DND-41 (cell line): ENCODE measurements at regions not wholly inside any gene's neighbourhood (a gene's known extent, or its start where the extent isn't known, plus 50 kb on each side); places are given as distances from the start of the nearest gene placed in this dataset.

Experiments
- ATAC-seq: fragments of 200-7000 bp; cut with Tn5 transposase; 3 replicates; pipeline ENCODE4 v1.9.1; 2021; ENCODE audit warnings: low read depth; ENCODE audit not compliant: insufficient read depth
- DNase-seq: peaks from one replicate; pipeline ENCODE4 v3.0.0-alpha.2; 2020
- H2AFZ ChIP-seq: 2 replicates; pipeline ENCODE4 v1.6.0; 2012; ENCODE audit warnings: low read depth, low read length
- H3K27ac ChIP-seq: 2 replicates; pipeline ENCODE4 v1.5.1; 2012; ENCODE audit warnings: low read length, inconsistent platforms
- H3K27me3 ChIP-seq: fragments of 200-600 bp; sonication (generic); 2 replicates; pipeline ENCODE4 v1.6.0; 2012; ENCODE audit warnings: low read length, mild to moderate bottlenecking, inconsistent platforms; ENCODE audit not compliant: insufficient read depth, poor library complexity
- H3K36me3 ChIP-seq: 2 replicates; pipeline ENCODE4 v1.5.1; 2012; ENCODE audit warnings: low read length, inconsistent platforms; ENCODE audit not compliant: insufficient read depth
- H3K4me1 ChIP-seq: 2 replicates; pipeline ENCODE4 v1.5.1; 2012; ENCODE audit warnings: mild to moderate bottlenecking, low read length; ENCODE audit not compliant: insufficient read depth
- H3K4me2 ChIP-seq: 2 replicates; pipeline ENCODE4 v1.6.0; 2012; ENCODE audit warnings: mild to moderate bottlenecking, moderate library complexity, low read length, inconsistent platforms; ENCODE audit not compliant: insufficient read depth
- H3K4me3 ChIP-seq, 2 experiments: fragments of 200-600 bp in 1 of 2; shearing (Covaris generic) in 1 of 2; 2 replicates each; pipeline ENCODE4 v1.5.1; 2012 to 2016; ENCODE audit warnings: inconsistent platforms in 2 of 2, low read length in 2 of 2, mild to moderate bottlenecking in 2 of 2, low read depth in 1 of 2, moderate library complexity in 1 of 2
- H3K79me2 ChIP-seq: 2 replicates; pipeline ENCODE4 v1.6.0; 2012; ENCODE audit warnings: low read length, inconsistent platforms; ENCODE audit not compliant: insufficient read depth
- H3K9ac ChIP-seq: 2 replicates; pipeline ENCODE4 v1.6.0; 2012; ENCODE audit warnings: low read depth, mild to moderate bottlenecking, inconsistent platforms, low read length, moderate library complexity
- H3K9me3 ChIP-seq: 2 replicates; pipeline ENCODE4 v1.5.1; 2012; ENCODE audit warnings: low read length, moderate library complexity, mild to moderate bottlenecking, inconsistent platforms; ENCODE audit not compliant: insufficient read depth, severe bottlenecking
- H4K20me1 ChIP-seq: 2 replicates; pipeline ENCODE4 v1.6.0; 2012; ENCODE audit warnings: low read length; ENCODE audit not compliant: insufficient read depth
- CTCF ChIP-seq: IDR thresholded peaks from 2 replicates; pipeline ENCODE4 v1.5.1; 2012; ENCODE audit warnings: borderline replicate concordance, low read length, moderate library complexity, mild to moderate bottlenecking; ENCODE audit not compliant: poor library complexity, severe bottlenecking; ENCODE audit errors: extremely low read depth
- EZH2 ChIP-seq: IDR thresholded peaks from 3 replicates; pipeline ENCODE4 v1.6.1; 2012; ENCODE audit warnings: borderline replicate concordance, low read depth, mild to moderate bottlenecking, moderate library complexity, low read length, inconsistent platforms; ENCODE audit not compliant: severe bottlenecking

- Histone ChIP-seq H2AFZ (no peak overlapping the region), H3K36me3 (no peaks in the 10 kb centered on the region), H3K4me3 (no peak overlapping the region), H3K4me1 (no peaks in the 10 kb centered on the region), H3K27ac (no peak overlapping the region), H3K9ac (no peak overlapping the region), H3K4me2 (no peak overlapping the region), H3K79me2 (no peaks in the 10 kb centered on the region), H3K9me3 (no peaks in the 10 kb centered on the region), H3K27me3 (no peaks in the 10 kb centered on the region), H4K20me1 (no peaks in the 10 kb centered on the region)
- ATAC-seq (no peak), DNase-seq (no peak)
- TF ChIP-seq CTCF (no peak), EZH2 (no peak)
Measured at GRCh38 chr16:35302859-35303258, 1843.4 kb downstream of the TP53TG3F start.

GRCh38 chr16:35305476-35305875, 1846.1 kb downstream of the TP53TG3F start:
- H3K36me3 ChIP-seq: no peaks in the 10 kb centered on the region
- H3K27ac ChIP-seq: no peak overlapping the region
- no peaks in the 10 kb centered on the region for H3K79me2 ChIP-seq
- H4K20me1 ChIP-seq: no peaks in the 10 kb centered on the region
- no peaks in the 10 kb centered on the region for H3K4me1 ChIP-seq
- H3K4me3 ChIP-seq: no peak overlapping the region
- no peak overlapping the region for H3K9ac ChIP-seq
- no peak for TF ChIP-seq EZH2
- no peak for TF ChIP-seq CTCF
- no peaks in the 10 kb centered on the region for H3K27me3 ChIP-seq
- H3K9me3 ChIP-seq: no peaks in the 10 kb centered on the region
- no peak overlapping the region for H3K4me2 ChIP-seq
- ATAC-seq (no peak), DNase-seq (no peak)
- H2AFZ ChIP-seq: no peak overlapping the region

GRCh38 chr16:35306915-35307314, 1847.5 kb downstream of the TP53TG3F start:
- Histone ChIP-seq H4K20me1 (no peaks in the 10 kb centered on the region), H2AFZ (no peak overlapping the region), H3K9me3 (peaks cover 2% of the 10 kb centered on the region), H3K4me2 (no peak overlapping the region), H3K27ac (no peak overlapping the region), H3K79me2 (no peaks in the 10 kb centered on the region), H3K36me3 (no peaks in the 10 kb centered on the region), H3K27me3 (no peaks in the 10 kb centered on the region), H3K4me3 (no peak overlapping the region), H3K4me1 (no peaks in the 10 kb centered on the region), H3K9ac (no peak overlapping the region)
- TF ChIP-seq EZH2 (no peak), CTCF (no peak)
- ATAC-seq: no peak
- no peak for DNase-seq

- no peak overlapping the region for H3K4me2 ChIP-seq
- no peaks in the 10 kb centered on the region for H3K36me3 ChIP-seq
- no peak overlapping the region for H2AFZ ChIP-seq
- no peaks in the 10 kb centered on the region for H3K4me1 ChIP-seq
- no peak overlapping the region for H3K27ac ChIP-seq
- no peak for TF ChIP-seq EZH2
- no peak for TF ChIP-seq CTCF
- no peaks in the 10 kb centered on the region for H3K79me2 ChIP-seq
- no peak for ATAC-seq
- H4K20me1 ChIP-seq: no peaks in the 10 kb centered on the region
- no peaks in the 10 kb centered on the region for H3K27me3 ChIP-seq
- no peak for DNase-seq
- H3K9me3 ChIP-seq: peaks cover 4% of the 10 kb centered on the region
- no peak overlapping the region for H3K4me3 ChIP-seq
- no peak overlapping the region for H3K9ac ChIP-seq
Measured at GRCh38 chr16:35308674-35309073, 1849.3 kb downstream of the TP53TG3F start.
